HG03095 (cell line): ENCODE measurements at regions not wholly inside any gene's neighbourhood (a gene's known extent, or its start where the extent isn't known, plus 50 kb on each side); places are given as distances from the start of the nearest gene placed in this dataset.

ENCODE experiments used
- ATAC-seq: cut with Tn5 transposase; IDR thresholded peaks from one replicate; pipeline ENCODE4 v1.9.1; 2021; ENCODE audit warnings: moderate library complexity; ENCODE audit not compliant: unreplicated experiment

DNA sequence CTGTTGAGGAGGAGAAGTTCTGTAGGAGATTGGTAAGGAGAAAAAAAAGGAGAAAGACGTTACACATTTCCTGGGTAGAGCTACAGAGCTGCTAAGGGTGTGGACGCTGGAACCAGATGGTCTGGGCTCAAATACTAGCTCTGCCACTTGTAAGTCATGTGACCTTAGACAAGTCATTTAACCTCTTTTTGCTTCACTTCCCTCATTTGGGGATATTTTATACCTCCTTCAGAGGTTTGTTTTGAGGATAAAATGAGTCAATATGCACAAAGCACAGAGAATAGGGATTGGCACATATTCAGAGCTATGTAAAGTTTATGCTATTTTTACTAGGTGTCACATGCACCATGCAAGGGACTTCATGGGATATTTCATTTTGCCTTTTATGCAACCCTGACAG lies 708.8 kb downstream of the DHX35 start:
- ATAC-seq: no peak

DNA sequence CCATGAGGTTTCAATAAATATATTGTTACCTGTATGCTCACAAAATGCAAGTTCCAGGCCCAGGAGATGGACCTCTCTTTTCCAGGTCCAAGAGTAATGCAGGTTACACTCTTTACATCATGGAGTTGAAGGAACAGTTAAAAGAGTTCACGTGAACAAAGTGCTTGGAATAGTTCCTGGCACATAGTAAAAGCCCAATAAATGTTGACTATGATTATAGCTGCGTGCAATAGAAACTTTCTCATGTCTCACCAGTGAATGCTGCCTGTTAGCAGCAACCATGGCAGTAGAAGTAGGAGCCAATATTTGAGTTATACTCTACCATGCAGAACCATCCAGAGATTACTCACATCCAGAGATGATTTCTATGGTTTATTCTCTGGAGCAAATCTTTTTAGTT lies 707.5 kb downstream of the DHX35 start:
- ATAC-seq: no peak

DNA sequence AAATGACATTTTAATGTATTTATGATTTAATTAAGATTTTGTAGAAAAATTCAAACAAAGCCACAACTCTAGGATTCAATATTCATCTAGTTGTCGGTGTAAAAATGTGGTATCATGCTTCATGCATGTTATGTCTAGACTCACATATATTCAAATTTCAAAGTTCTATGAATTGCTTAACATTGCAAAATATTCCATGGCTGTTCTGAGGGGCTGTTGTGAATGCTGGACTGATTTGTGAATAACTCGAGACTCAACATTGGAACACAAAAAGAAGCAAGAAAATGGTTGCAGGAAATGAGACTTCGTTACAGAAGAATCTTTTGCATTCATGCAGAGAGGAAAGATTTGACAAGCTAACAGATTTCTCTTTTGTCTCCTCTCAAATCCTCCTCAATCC lies 705.9 kb downstream of the DHX35 start:
- no peak for ATAC-seq

DNA sequence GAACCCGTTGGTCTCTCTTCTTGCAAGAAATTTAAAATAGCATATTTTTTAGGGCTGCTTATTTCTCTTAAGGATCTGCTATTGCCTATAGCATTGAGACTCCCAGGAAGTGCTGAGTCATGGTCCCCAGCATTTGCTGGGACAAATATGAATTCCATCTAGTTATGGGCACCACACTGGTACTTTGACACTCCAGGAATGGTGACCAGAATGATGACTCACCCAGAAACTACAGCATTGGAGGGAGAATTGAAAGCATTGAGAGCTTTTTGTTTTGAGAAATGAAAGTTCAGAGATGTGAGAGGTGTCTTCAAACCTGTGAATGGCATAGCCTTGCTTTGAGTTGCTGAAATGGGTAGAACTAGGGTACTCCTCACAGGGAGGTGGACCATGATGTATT lies 699.7 kb downstream of the DHX35 start:
- ATAC-seq: no peak

DNA sequence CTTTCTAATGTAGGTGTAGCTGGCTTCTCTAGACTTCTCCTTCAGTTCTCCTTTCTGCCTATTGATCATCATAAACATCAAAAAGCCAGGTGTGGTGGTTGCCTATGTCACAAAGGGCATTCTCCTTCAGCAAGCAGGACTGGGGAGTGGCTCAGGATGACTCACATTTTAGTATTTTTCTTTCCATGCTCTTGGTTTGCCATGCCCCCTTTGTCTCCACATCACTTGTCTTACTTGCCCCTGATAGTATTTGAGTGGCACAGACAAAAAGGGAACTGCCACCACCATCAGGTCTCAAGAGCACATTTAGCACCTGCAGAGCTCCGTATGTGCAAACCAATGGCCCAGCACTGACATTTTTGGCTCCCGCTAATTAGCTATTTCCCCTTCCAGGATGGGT lies 698.8 kb downstream of the DHX35 start:
- no peak for ATAC-seq

DNA sequence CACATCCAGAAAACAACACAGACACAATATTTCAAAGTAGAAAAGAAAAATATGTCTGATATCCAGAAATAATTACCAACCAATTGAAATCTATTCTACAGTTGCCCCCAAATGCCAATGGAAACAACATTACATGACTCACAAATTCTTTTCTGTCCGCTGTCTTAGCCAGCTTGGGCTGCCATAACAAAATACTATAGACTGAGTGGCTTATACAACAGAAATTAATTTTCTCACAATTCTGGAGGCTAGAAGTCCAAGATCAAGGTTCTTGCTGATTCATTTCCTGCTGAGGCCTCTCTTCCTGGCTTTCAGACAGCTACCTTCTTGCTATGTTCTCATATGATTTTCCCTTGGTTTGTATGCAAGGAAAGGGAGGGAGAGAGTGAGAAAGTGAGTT lies 698.1 kb downstream of the DHX35 start:
- no peak for ATAC-seq

DNA sequence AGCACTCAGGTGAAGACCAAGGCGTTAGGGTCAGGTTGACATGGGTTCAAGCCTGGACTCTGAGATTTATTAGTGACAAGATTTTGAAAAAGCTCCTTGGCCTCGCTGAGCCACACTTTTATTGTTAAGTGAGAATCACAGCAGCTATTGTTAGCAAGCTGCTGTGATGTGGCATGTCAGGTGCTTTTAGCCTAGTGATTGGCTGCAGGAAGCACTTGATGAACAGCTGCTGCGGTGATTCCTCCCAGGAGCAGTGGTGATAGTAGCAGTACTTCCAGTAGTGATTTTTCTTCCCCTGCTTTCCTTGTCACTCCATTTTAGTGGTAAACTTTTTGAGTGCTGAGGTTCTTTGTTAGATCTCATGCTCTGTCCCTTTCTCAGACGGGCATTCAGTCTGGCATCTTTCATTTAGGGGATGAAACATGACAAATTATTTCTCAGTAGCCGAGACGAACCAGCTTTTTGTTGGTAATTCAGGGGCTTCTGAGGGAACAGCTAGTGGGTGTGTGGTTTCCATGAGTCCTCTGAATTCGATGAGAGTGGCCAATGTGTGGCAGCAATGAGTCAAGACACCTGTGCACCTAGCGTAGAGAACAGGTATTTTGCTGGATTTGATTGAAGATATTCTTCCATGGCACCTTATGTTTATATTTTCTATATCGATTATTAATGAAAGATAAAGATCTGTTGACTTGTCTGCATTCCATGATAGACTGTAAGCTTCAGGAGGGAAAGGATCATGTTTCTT lies 696.7 kb downstream of the DHX35 start:
- no peak for ATAC-seq

DNA sequence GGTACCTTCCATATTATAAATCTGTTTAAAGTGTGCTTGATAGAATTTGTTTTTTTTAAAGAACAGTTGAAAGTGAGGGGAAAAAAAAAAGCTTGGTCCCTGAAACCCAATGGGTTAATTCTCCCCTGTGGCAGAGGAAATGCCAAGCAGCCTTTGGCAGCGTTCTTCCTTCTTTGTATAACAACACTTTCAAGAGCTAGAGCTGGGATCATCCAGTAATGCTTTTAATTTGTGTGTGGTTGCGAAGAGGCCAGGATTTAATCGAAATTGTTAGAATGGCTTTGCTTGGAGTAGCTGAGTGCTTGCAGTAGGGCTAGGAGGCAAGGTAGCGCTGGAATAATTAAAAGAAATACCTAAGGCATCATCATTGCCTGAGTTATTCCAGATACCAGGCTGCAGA lies 692.0 kb downstream of the DHX35 start:
- ATAC-seq: no peak

DNA sequence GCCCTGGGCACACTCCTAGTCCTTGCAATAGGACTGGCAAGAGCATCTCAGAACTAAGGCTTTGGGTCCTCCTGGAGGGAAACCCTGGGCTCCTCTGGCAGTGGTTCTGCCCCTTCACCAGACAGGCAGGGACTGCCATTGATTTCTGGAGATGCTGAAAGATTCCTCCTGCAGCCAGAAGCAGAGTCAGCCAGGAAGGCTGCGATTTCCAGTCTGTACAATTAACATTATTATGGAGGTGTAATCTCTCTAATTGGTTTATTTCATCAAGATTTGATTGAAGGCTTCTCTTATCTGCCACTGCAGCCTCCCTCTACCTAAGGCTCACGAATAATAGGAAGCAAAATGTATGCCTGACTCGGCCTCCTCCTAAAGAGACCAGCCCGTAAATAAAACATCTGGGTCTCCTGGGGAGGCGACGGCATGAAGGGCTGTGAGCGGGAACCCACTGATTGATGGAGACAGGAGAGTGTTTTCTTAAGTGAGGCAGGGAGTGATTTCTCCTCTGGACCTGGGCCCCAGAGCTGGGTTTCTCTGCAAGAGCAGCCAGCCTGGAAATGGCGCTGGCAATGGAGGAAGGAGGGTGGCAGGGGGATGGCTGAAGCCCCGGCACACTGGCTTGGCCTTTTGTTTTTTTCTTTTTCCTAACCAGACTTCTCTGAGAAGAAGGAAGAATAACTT lies 689.6 kb downstream of the DHX35 start:
- ATAC-seq: no peak

DNA sequence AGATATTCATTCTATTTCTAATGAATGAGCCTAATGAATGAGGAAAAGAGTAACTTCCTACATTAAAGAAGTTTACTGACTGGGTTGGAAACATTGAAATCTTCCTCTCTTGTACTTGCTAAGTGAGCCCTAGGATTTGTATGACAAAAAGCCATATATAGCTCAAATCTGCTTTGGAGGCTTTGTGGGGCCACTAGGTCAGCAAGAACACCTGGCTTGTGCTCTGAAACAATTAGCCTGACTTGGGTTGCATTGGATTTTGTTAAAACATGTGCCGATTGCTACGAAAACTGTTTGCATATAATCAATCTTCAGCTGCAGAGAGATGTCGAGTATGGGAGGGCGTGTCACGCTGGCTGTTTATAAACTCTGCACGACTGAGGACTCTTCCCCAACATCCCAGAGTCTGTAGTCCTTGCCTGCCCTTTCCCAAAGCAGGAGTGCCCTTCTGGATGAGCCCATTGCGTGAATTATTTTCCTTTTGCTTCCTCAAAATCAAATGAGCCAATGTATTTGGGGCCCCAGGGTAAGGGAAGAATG lies 684.8 kb downstream of the DHX35 start:
- no peak for ATAC-seq

DNA sequence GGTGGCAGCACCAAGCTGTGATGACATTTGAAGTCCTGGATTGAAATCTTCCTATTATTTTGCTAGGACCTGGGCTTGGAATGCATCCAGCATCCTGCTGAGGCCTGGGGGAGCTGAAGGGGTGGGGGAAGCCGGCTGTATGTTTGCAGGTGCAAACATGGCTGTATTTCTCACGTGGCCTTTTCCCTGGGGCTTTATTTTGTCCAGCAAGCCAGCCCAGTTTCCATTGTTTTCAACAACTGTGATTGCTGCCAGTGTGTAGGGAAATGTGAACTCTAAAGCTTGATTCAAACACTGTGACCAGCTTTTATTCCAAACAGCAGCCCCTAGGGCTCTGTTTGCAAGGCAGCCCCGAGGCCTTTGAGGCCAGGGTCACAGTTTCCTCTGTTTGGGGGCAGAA lies 683.0 kb downstream of the DHX35 start:
- no peak for ATAC-seq

DNA sequence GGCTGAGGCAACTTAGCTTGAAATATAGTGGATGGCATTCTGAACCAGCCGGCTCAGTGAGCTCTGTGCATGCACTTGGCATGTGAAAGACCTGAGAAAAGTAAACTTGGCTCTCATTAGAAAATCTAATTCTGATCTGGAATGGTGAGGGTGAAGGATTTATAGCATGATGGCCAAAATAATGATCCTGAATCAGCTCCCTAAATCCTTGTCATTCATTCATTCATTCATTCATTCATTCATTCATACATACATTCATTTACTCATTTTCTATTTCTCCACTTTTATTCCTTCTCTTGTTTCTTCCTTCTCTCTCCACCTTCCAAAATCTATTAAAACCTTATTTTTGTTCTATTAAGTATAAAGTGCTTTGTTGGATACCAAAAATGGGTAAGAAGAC lies 681.1 kb downstream of the DHX35 start:
- ATAC-seq: no peak

DNA sequence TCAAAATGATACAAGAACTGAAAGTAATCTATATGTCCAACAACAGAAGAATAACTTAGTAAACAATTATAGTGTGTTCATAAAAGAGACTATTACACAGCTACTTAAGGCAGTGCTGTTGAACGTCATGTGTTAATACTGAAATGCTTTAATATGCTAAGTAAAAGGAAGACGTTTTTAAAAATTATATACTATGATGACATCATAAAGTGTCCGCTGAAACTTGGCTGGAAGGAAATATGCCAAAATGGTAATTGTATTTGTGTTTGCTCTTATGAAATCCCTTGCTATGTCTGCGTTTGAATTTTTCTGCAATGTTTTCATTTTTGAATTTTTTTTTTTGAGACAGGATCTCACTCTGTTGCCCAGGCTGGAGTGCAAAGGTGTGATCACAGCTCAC lies 679.3 kb downstream of the DHX35 start:
- ATAC-seq: no peak

DNA sequence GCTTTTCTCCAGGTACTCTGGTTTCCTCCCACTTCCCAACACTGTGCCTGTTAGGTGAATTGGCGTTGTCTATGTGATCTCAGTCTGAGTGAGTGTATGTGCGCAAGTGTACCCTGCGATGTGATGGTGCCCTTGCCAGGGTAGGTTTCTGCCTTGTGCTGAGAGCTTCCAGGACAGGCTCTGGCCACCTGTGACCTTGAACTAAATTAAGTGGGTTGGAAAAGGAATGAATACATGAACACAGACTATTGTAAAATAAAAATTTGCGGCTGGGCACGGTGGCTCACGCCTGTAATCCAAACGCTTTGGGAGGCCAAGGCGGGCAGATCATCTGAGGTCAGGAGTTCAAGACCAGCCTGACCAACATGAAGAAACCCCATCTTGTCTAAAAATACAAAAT lies 678.0 kb downstream of the DHX35 start:
- ATAC-seq: no peak

DNA sequence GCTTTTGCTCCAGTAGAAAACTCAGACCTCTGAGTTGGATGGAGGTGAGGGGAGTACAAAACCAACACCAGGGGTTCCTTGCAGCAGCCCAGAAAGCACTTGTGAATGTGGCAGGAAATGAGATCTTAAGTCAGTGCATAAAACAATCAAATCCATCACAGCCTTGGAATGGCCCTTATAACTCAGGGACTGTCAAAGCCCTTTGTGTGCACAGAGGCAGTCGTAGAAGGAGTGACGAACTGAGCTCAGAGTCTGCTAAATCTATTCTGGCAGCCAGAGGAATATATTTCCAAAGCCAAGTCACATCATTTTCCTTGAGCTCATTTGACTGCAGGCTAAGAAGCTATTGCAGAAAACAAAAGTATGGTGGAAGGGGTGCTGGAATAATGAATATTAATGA lies 676.6 kb downstream of the DHX35 start:
- ATAC-seq: no peak

DNA sequence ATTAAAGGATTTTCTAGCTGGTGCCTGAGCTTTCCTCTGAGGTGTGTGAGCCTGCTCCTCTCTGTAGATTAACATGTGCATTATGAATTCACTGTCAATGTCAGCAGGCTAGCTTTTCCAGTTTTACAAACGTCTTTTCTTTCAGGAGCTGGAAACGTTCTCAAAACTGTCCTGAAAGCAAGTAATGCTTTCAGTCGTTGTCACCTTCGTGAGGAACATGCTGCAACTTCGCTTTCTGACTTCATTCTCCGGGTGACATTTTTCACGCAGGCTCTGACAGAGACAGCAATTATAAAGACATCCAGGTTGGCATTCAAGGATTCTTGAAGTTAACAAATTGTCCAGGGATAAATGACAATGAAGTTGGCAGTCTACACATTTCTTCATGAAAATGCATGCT lies 671.5 kb downstream of the DHX35 start:
- ATAC-seq: no peak

DNA sequence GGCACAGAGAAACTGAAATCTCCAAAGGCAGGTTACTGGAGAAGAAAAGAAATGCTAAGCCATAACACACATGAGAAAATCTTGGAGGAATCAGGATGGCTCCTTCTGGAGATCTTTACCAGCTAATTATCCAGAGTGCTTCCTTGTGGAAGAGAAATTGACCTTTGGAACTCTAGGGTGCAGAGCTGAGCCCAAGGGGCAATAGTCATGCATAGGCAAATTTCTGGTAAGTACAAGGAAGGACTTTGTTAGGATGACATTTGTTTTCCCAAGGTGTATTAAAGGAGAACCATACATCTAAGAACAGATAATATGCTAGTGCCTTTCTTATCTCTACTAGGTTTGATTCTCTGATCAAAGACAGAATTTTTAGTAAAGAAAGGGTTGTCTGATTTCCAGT lies 670.6 kb downstream of the DHX35 start:
- no peak for ATAC-seq

DNA sequence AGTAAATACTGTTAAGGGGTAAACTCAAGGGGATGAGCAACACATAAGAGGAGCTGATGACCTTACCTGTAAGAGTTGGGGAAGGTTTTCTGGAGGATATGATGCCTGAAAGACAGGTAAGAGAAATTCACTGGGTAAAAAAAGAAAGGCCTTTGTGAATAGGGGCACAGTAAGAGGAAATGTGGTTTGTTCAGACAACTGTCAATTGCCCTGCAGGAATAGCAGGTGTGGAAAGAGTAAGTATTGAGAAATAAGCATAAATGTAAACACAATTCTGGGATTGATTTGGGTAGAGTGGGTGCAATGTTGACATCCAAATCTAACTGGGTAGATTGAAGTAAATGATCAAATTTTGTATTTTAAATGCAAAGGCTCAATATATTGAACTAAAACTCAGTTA lies 670.0 kb downstream of the DHX35 start:
- ATAC-seq: no peak

DNA sequence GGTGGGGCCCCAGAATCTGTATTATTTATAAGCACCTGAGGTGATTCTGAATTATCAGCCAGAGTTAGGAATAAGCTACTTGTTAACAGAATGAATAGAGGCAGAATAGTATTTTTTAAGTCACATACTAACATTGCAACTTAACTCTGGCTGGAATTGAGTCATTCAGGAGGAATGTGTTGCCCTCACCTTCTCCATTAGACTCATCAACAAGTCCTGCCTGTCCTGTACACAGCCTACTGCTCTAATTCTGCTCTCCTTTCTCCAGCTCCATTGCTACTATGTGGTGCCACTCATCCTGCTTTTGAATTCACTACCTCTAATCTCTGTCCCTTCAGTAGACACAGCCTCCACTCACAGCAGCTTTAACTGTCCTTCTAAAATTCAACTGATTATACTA lies 669.4 kb downstream of the DHX35 start:
- ATAC-seq: no peak

DNA sequence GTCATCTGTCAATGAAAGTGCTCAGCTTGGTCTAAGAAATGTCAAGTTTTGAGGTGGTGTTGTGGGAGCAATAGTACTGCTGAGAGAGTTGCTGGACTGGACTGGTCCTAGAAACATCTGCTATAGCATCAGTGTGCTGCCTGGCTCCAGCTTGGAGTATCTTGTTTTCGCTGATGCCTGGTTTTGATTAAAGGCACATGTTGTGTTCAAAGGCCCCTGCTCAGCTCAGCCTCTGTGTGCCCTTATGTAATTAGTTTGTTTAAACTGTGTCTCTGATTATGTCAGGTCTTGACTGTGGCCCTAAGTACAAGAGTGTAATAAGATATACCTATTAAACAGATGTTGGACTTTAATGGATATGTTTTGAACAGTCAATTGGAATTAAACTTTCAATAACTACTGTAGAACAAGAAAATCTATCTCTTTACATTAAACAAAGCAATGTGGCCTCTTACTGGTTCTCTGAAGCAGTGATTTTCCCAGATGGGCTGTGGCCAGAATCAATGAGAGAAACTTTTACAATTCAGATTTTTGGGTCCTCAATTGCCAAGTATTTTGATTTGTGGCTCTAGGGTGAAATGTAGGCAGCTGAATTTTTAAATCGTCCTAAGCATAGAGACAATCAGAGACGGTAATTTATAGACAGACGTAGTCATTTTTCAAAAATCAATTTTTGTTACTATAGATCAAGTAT lies 668.2 kb downstream of the DHX35 start:
- ATAC-seq: no peak

DNA sequence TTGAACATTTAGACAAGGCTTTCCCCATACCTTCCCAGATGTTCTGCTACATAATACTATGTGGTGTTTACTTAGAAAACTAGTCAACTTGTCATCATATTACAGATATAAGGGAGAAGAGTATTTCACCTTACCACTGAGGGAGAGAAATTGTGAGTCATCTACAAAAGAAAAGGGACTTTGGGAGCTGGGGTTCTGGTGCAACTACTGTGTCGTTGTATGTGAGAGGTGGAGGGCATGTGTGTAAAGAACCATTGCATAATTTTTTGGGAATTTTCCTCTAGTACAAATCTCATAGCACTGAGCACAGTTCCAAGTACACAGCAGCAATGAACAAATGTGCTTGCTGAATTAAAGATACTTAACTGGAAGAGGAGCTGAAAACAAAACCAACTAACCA lies 665.6 kb downstream of the DHX35 start:
- ATAC-seq: no peak

DNA sequence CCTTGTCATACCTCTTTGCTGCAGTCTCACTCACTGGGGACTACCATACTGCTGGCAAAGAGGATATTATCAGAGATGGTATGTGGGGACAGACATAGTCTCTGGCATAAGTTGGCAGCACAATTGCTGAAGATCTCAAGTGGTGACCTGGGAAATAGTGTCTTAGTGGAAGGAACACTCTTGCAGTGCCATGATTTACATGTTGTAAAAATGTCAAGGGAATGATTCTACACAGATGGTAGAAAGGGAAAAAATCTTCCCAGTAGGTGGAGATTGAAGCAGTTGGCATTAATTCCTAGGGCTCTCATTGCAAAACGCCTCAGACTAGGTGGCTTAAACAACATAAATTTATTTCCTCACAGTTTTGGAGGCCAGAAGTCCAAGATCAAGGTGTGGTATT lies 662.2 kb downstream of the DHX35 start:
- ATAC-seq: no peak
